CD4-positive, alpha-beta T cell treated with Interleukin-1 beta for 1 hour (primary cell): ENCODE measurements at regions not wholly inside any gene's neighbourhood (a gene's known extent, or its start where the extent isn't known, plus 50 kb on each side); places are given as distances from the start of the nearest gene placed in this dataset.

Source experiments
- DNase-seq, 2 donors: peaks; one replicate each; pipeline ENCODE4 v3.0.0-alpha.2; 2020 to 2022

GRCh38 chr4:163622379-163623035 is 128.0 kb downstream of the TMA16 start:
- no peak for DNase-seq

GRCh38 chr4:163623787-163624186 is 129.3 kb downstream of the TMA16 start:
- no peak for DNase-seq

- no peak for DNase-seq
Measured at GRCh38 chr4:163624727-163625126, 130.2 kb downstream of the TMA16 start.

GRCh38 chr4:163631288-163631687 is 136.8 kb downstream of the TMA16 start:
- DNase-seq: no peak

- DNase-seq: no peak
Measured at GRCh38 chr4:163638909-163639308, 144.4 kb downstream of the TMA16 start.

- no peak for DNase-seq
Measured at GRCh38 chr4:163649557-163650091, 155.1 kb downstream of the TMA16 start.

GRCh38 chr4:163651761-163652160 is 157.3 kb downstream of the TMA16 start:
- no peak for DNase-seq

- no peak for DNase-seq
Measured at GRCh38 chr4:163654621-163655020, 160.1 kb downstream of the TMA16 start.

- DNase-seq: no peak
Measured at GRCh38 chr4:163660636-163661035, 166.1 kb downstream of the TMA16 start.

- DNase-seq: no peak
Measured at GRCh38 chr4:163662768-163663167, 168.3 kb downstream of the TMA16 start.

GRCh38 chr4:163663454-163664225 is 169.2 kb downstream of the TMA16 start:
- peak in 1 of 2 donors; percentile 4 for DNase-seq

GRCh38 chr4:163665101-163665500 is 170.6 kb downstream of the TMA16 start:
- no peak for DNase-seq

- DNase-seq: no peak
Measured at GRCh38 chr4:163665521-163666331, 171.2 kb downstream of the TMA16 start.

GRCh38 chr4:163666332-163666873 is 171.9 kb downstream of the TMA16 start:
- no peak for DNase-seq

- no peak for DNase-seq
Measured at GRCh38 chr4:163672751-163673150, 178.3 kb downstream of the TMA16 start.

- DNase-seq: peak in 1 of 2 donors; percentile 13
Measured at GRCh38 chr4:163673848-163674697, 179.6 kb downstream of the TMA16 start.

- no peak for DNase-seq
Measured at GRCh38 chr4:163679189-163679588, 184.7 kb downstream of the TMA16 start.

- DNase-seq: no peak
Measured at GRCh38 chr4:163680386-163681098, 186.1 kb downstream of the TMA16 start.

GRCh38 chr4:163681208-163681821 is 186.8 kb downstream of the TMA16 start:
- DNase-seq: peak; percentile 7 to 68

- DNase-seq: no peak
Measured at GRCh38 chr4:163688856-163689255, 194.4 kb downstream of the TMA16 start.

GRCh38 chr4:163693211-163693610 is 198.7 kb downstream of the TMA16 start:
- no peak for DNase-seq
